Upper lobe of left lung (tissue), 4 donors: ENCODE measurements at regions not wholly inside any gene's neighbourhood (a gene's known extent, or its start where the extent isn't known, plus 50 kb on each side); places are given as distances from the start of the nearest gene placed in this dataset.

ENCODE experiments used
- CTCF ChIP-seq, 6 experiments: fragments of 450-650 bp in 4 of 6; fragments of 200-600 bp in 2 of 6; sonication (generic) in 2 of 6; IDR thresholded peaks; one replicate each; pipeline ENCODE4 v1.5.1; 2016 to 2019; ENCODE audit warnings: antibody characterized with exemption in 6 of 6
- POLR2A ChIP-seq, 4 donors: fragments of 450-650 bp; IDR thresholded peaks; one replicate each; pipeline ENCODE4 v1.5.1; 2016 to 2017; ENCODE audit warnings: antibody characterized with exemption in 4 of 4, mild to moderate bottlenecking in 2 of 4
- POLR2AphosphoS5 ChIP-seq, 2 donors: sonication (generic); formaldehyde crosslinking; IDR thresholded peaks; one replicate each; pipeline ENCODE4 v1.5.1; 2017; ENCODE audit warnings: antibody characterized with exemption in 2 of 2

DNA sequence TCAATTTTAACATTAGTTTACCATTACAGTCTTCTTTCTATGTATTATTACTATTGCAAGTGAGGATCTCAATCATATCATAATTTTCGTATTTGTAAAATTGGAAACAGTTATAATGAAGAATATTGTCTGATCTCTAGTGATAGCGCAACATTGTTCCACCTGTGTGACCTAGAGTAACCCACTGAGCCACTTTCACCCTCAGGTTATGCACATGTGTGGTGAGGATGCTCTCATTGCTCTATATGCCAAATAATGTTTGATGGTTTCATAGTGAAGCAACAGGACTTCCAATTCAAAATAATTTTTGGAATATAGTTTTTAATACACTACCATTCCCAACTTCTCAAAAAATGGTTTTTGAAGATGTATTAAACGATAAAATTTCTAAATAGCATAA lies 603.1 kb upstream of the MAN1A1 start:
- TF ChIP-seq CTCF (IDR thresholded peaks at IDR 0.05) = no peak
- TF ChIP-seq POLR2AphosphoS5 (IDR thresholded peaks at IDR 0.05) = no peak
- TF ChIP-seq POLR2A (IDR thresholded peaks at IDR 0.05) = no peak
